GM12878 (cell line): ENCODE measurements at regions not wholly inside any gene's neighbourhood (a gene's known extent, or its start where the extent isn't known, plus 50 kb on each side); places are given as distances from the start of the nearest gene placed in this dataset.

Source experiments
- ATAC-seq: fragments of 200-7000 bp; cut with Tn5 transposase; 3 replicates; pipeline ENCODE4 v1.9.1; 2020; ENCODE audit warnings: mild to moderate bottlenecking, moderate library complexity
- BruUV-seq: library from RNA; stranded (reverse); fragments of 400-500 nt; replicated peaks from 2 replicates; lab custom pipeline; 2021; lab: Mats Ljungman, UMichigan
- CTCF ChIA-PET: fragments of 300-600 bp; sonication (Branson Sonifier 250); formaldehyde crosslinking; extraction: SDS; loops from one replicate; lab custom pipeline; 2021; ENCODE audit warnings: inconsistent platforms; lab: Yijun Ruan, JAX
- POLR2A ChIA-PET: fragments of 350-600 bp; formaldehyde crosslinking; extraction: SDS; loops from one replicate; lab custom pipeline; 2021; ENCODE audit warnings: inconsistent platforms; lab: Charles Lee
- RAD21 ChIA-PET: fragments of 300-600 bp; sonication (Branson Sonifier 250); formaldehyde crosslinking; loops from one replicate; lab custom pipeline; 2023; ENCODE audit warnings: antibody characterized with exemption; ENCODE audit not compliant: unreplicated experiment; lab: Charles Lee
- SMC1A ChIA-PET: fragments of 300-600 bp; sonication (Branson Sonifier 250); formaldehyde crosslinking; loops from one replicate; lab custom pipeline; 2023; ENCODE audit not compliant: unreplicated experiment, uncharacterized antibody; lab: Charles Lee
- DNase-seq: peaks from one replicate; pipeline ENCODE4 v3.0.0-alpha.2; 2011; ENCODE audit warnings: low read depth, low spot score
- FAIRE-seq: peaks from 3 replicates; lab custom pipeline; 2011; peaks lifted over from hg19 to GRCh38; lab: Jason Lieb, UNC
- H2AFZ ChIP-seq: 2 replicates; pipeline ENCODE4 v1.6.0; 2011; ENCODE audit warnings: low read depth, low read length, control low read depth; ENCODE audit not compliant: control insufficient read depth
- H3K27ac ChIP-seq: 2 replicates; pipeline ENCODE4 v1.5.1; 2011; ENCODE audit warnings: control low read depth; ENCODE audit not compliant: control insufficient read depth, insufficient read depth
- H3K27me3 ChIP-seq, 2 experiments: replicated peaks in 1 of 2; 2 replicates each; pipeline versions ENCODE4 v1.6.0 to v1.6.1; 2011; ENCODE audit warnings: low read length in 1 of 2; ENCODE audit not compliant: control insufficient read depth in 2 of 2, insufficient read depth in 2 of 2
- H3K36me3 ChIP-seq, 2 experiments: 2 replicates each; pipeline ENCODE4 v1.5.1; 2011; ENCODE audit warnings: low read length in 1 of 2; ENCODE audit not compliant: control insufficient read depth in 2 of 2, insufficient read depth in 2 of 2
- H3K4me1 ChIP-seq: 2 replicates; pipeline ENCODE4 v1.6.1; 2011; ENCODE audit warnings: mild to moderate bottlenecking, low read length, moderate library complexity, mixed read lengths; ENCODE audit not compliant: control insufficient read depth, insufficient read depth
- H3K4me2 ChIP-seq: 2 replicates; pipeline ENCODE4 v1.6.0; 2011; ENCODE audit warnings: control low read depth; ENCODE audit not compliant: control insufficient read depth, insufficient read depth
- H3K4me3 ChIP-seq: fragments of 200-600 bp; sonication (generic); 2 replicates; pipeline ENCODE4 v1.5.1; 2016
- H3K79me2 ChIP-seq: 2 replicates; pipeline ENCODE4 v1.6.0; 2011; ENCODE audit warnings: low read length; ENCODE audit not compliant: control insufficient read depth, insufficient read depth
- H3K9ac ChIP-seq: 2 replicates; pipeline ENCODE4 v1.8.0; 2011; ENCODE audit warnings: low read length, control low read depth, mixed read lengths; ENCODE audit not compliant: control insufficient read depth, insufficient read depth
- H3K9me3 ChIP-seq: replicated peaks from 3 replicates; pipeline ENCODE4 v1.5.1; 2011; ENCODE audit warnings: mild to moderate bottlenecking, low read length; ENCODE audit not compliant: control insufficient read depth, insufficient read depth
- H4K20me1 ChIP-seq: 2 replicates; pipeline ENCODE4 v1.6.0; 2011; ENCODE audit not compliant: control insufficient read depth, insufficient read depth
- BHLHE40 ChIP-seq, 2 experiments: fragments of 450-650 bp in 1 of 2; IDR thresholded peaks; 2 replicates each; pipeline ENCODE4 v1.6.1; 2011 to 2017; ENCODE audit warnings: low read depth in 2 of 2, borderline replicate concordance in 1 of 2, improper control_type of control experiment in 1 of 2, low read length in 1 of 2, mild to moderate bottlenecking in 1 of 2
- BMI1 ChIP-seq: fragments of 450-650 bp; IDR thresholded peaks from 2 replicates; pipeline ENCODE4 v1.6.1; 2016; ENCODE audit warnings: mild to moderate bottlenecking, moderate library complexity, borderline replicate concordance
- CREB1 ChIP-seq: IDR thresholded peaks from 2 replicates; pipeline ENCODE4 v1.6.1; 2012; ENCODE audit warnings: low read depth, mild to moderate bottlenecking, inconsistent platforms
- GABPA ChIP-seq: IDR thresholded peaks from 2 replicates; pipeline ENCODE4 v1.6.1; 2014; ENCODE audit warnings: antibody characterized with exemption, low read depth, mild to moderate bottlenecking, inconsistent platforms
- HDAC6 ChIP-seq: fragments of 200-600 bp; sonication (generic); IDR thresholded peaks from one replicate; pipeline ENCODE4 v1.8.0; 2017; ENCODE audit warnings: antibody characterized with exemption; ENCODE audit not compliant: unreplicated experiment
- IRF4 ChIP-seq: IDR thresholded peaks from 2 replicates; pipeline ENCODE4 v1.6.1; 2011; ENCODE audit warnings: low read depth, low read length
- MEF2A ChIP-seq: IDR thresholded peaks from 2 replicates; pipeline ENCODE4 v1.6.1; 2011; ENCODE audit warnings: low read depth, mild to moderate bottlenecking, low read length, moderate library complexity; ENCODE audit not compliant: insufficient read depth
- POU2F2 ChIP-seq: IDR thresholded peaks from 3 replicates; pipeline ENCODE4 v1.6.1; 2011; ENCODE audit warnings: low read depth, mild to moderate bottlenecking, low read length, borderline replicate concordance
- RFX5 ChIP-seq: IDR thresholded peaks from 2 replicates; pipeline ENCODE4 v1.6.1; 2011; ENCODE audit warnings: low read depth, low read length, improper control_type of control experiment
- SMC3 ChIP-seq: IDR thresholded peaks from 2 replicates; pipeline ENCODE4 v1.6.1; 2011; ENCODE audit warnings: low read length, improper control_type of control experiment, borderline replicate concordance
- STAT3 ChIP-seq: IDR thresholded peaks from 2 replicates; pipeline ENCODE4 v1.6.1; 2011; ENCODE audit warnings: low read depth, low read length, improper control_type of control experiment
- ZNF24 ChIP-seq: fragments of 450-650 bp; IDR thresholded peaks from 2 replicates; pipeline ENCODE4 v1.6.1; 2017; ENCODE audit warnings: antibody characterized with exemption, mild to moderate bottlenecking
- ZSCAN29 ChIP-seq: fragments of 450-650 bp; IDR thresholded peaks from 2 replicates; pipeline ENCODE4 v1.6.1; 2017; ENCODE audit warnings: mild to moderate bottlenecking, moderate library complexity
- in situ Hi-C: fragments of 300-500 bp; cut with MboI; formaldehyde crosslinking; loops from 9 replicates; pipeline ENCODE4 v1.14.3; 2018; ENCODE audit warnings: mixed read lengths
- intact Hi-C: fragments of 100-400 bp; cut with micrococcal nuclease; formaldehyde crosslinking; loops from one replicate; pipeline ENCODE4 v1.14.2; 2022; ENCODE audit not compliant: unreplicated experiment
- TF ChIP-seq, protein P1 (sequence below): fragments of 450-650 bp; IDR thresholded peaks from 2 replicates; pipeline ENCODE4 v1.6.1; 2017; ENCODE audit warnings: mild to moderate bottlenecking, low read depth, inconsistent platforms; ENCODE audit not compliant: poor library complexity, severe bottlenecking
- TF ChIP-seq, protein P2 (sequence below): fragments of 450-650 bp; IDR thresholded peaks from 2 replicates; pipeline ENCODE4 v1.6.1; 2016; ENCODE audit warnings: mild to moderate bottlenecking
- TF ChIP-seq, protein P3 (sequence below): IDR thresholded peaks from 2 replicates; pipeline ENCODE4 v1.6.1; 2012; ENCODE audit warnings: improper control_type of control experiment, low read depth, low read length; ENCODE audit not compliant: insufficient replicate concordance

DNA sequence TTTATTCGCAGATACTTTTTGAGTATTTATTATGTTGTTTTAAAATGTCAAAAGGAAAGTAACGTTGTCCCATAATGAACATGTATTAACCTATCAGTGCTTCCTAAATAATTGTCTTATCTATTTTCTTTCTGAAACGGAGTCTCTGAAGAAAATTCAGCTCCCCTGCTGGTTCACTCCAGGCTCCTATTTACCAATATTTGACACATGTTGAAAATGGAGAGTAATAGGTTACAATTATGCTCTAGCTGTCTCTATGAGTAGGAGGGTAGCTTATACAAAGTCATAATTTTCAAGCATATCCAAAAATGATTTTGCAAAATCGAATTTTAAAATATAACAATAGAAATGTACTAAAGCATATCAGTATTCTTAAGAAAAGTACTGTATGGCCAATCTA lies 844.1 kb downstream of the CDH18 start (continued):
- TF ChIP-seq, protein P1, sequence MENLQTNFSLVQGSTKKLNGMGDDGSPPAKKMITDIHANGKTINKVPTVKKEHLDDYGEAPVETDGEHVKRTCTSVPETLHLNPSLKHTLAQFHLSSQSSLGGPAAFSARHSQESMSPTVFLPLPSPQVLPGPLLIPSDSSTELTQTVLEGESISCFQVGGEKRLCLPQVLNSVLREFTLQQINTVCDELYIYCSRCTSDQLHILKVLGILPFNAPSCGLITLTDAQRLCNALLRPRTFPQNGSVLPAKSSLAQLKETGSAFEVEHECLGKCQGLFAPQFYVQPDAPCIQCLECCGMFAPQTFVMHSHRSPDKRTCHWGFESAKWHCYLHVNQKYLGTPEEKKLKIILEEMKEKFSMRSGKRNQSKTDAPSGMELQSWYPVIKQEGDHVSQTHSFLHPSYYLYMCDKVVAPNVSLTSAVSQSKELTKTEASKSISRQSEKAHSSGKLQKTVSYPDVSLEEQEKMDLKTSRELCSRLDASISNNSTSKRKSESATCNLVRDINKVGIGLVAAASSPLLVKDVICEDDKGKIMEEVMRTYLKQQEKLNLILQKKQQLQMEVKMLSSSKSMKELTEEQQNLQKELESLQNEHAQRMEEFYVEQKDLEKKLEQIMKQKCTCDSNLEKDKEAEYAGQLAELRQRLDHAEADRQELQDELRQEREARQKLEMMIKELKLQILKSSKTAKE = no peak
- TF ChIP-seq, protein P2, sequence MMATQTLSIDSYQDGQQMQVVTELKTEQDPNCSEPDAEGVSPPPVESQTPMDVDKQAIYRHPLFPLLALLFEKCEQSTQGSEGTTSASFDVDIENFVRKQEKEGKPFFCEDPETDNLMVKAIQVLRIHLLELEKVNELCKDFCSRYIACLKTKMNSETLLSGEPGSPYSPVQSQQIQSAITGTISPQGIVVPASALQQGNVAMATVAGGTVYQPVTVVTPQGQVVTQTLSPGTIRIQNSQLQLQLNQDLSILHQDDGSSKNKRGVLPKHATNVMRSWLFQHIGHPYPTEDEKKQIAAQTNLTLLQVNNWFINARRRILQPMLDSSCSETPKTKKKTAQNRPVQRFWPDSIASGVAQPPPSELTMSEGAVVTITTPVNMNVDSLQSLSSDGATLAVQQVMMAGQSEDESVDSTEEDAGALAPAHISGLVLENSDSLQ = no peak
- no peak for TF ChIP-seq POU2F2
- TF ChIP-seq BMI1 = no peak
- TF ChIP-seq SMC3 = no peak
- no peak for TF ChIP-seq CREB1

GRCh38 chr5:19169426-19169825 lies 818.6 kb downstream of the CDH18 start:
- H3K79me2 ChIP-seq = no peaks in the 10 kb centered on the region
- H3K4me1 ChIP-seq = no peaks in the 10 kb centered on the region
- TF ChIP-seq, protein P3, sequence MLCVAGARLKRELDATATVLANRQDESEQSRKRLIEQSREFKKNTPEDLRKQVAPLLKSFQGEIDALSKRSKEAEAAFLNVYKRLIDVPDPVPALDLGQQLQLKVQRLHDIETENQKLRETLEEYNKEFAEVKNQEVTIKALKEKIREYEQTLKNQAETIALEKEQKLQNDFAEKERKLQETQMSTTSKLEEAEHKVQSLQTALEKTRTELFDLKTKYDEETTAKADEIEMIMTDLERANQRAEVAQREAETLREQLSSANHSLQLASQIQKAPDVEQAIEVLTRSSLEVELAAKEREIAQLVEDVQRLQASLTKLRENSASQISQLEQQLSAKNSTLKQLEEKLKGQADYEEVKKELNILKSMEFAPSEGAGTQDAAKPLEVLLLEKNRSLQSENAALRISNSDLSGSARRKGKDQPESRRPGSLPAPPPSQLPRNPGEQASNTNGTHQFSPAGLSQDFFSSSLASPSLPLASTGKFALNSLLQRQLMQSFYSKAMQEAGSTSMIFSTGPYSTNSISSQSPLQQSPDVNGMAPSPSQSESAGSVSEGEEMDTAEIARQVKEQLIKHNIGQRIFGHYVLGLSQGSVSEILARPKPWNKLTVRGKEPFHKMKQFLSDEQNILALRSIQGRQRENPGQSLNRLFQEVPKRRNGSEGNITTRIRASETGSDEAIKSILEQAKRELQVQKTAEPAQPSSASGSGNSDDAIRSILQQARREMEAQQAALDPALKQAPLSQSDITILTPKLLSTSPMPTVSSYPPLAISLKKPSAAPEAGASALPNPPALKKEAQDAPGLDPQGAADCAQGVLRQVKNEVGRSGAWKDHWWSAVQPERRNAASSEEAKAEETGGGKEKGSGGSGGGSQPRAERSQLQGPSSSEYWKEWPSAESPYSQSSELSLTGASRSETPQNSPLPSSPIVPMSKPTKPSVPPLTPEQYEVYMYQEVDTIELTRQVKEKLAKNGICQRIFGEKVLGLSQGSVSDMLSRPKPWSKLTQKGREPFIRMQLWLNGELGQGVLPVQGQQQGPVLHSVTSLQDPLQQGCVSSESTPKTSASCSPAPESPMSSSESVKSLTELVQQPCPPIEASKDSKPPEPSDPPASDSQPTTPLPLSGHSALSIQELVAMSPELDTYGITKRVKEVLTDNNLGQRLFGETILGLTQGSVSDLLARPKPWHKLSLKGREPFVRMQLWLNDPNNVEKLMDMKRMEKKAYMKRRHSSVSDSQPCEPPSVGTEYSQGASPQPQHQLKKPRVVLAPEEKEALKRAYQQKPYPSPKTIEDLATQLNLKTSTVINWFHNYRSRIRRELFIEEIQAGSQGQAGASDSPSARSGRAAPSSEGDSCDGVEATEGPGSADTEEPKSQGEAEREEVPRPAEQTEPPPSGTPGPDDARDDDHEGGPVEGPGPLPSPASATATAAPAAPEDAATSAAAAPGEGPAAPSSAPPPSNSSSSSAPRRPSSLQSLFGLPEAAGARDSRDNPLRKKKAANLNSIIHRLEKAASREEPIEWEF = no peak
- TF ChIP-seq STAT3 (no peak), ZNF24 (no peak), BHLHE40 (IDR thresholded peaks at IDR 0.05; ENCODE audit: borderline replicate concordance in 1 of 2, low read depth in 2 of 2, low read length in 1 of 2) (no peak), RFX5 (no peak), MEF2A (no peak), IRF4 (no peak), ZSCAN29 (no peak), HDAC6 (no peak), GABPA (no peak)
- TF ChIP-seq, all 136 proteins: peak for 0
- POLR2A ChIA-PET = no interaction called here
- Histone ChIP-seq H3K4me3 (no peak overlapping the region), H3K27me3 (no peaks in the 10 kb centered on the region), H3K27ac (no peak overlapping the region), H3K36me3 (no peaks in the 10 kb centered on the region), H4K20me1 (no peaks in the 10 kb centered on the region), H3K9ac (no peak overlapping the region), H3K4me2 (no peak overlapping the region), H3K9me3 (no peaks in the 10 kb centered on the region), H2AFZ (no peak overlapping the region)
- SMC1A ChIA-PET = no interaction called here
- DNase-seq (no peak), FAIRE-seq (no peak), ATAC-seq (no peak)
- intact Hi-C loops (no loop called here), in situ Hi-C loops (no loop called here)
- CTCF ChIA-PET = no interaction called here
- RAD21 ChIA-PET = no interaction called here
- BruUV-seq = no TSS peak
